Naive thymus-derived CD4-positive, alpha-beta T cell (primary cell): ENCODE measurements at regions not wholly inside any gene's neighbourhood (a gene's known extent, or its start where the extent isn't known, plus 50 kb on each side); places are given as distances from the start of the nearest gene placed in this dataset.
A peak's percentile ranks its signal among the peaks of the same experiment; 100 is the strongest.

ENCODE experiments used
- ATAC-seq: fragments of 150-1000 bp; cut with Tn5 transposase; 2 replicates; pipeline ENCODE4 v1.10.0; 2021; ENCODE audit warnings: mild to moderate bottlenecking, moderate library complexity
- CTCF ChIA-PET: fragments of 350-600 bp; sonication (Branson Sonifier 250); formaldehyde crosslinking; loops from one replicate; lab custom pipeline; 2021; ENCODE audit warnings: antibody characterized with exemption; lab: Charles Lee
- POLR2A ChIA-PET: fragments of 350-600 bp; sonication (Branson Sonifier 250); formaldehyde crosslinking; loops from one replicate; lab custom pipeline; 2021; ENCODE audit warnings: antibody characterized with exemption, inconsistent platforms; lab: Charles Lee
- DNase-seq, 9 donors: peaks; one replicate each; pipeline versions ENCODE4 v3.0.0 to v3.0.0-alpha.2; 2020 to 2022; ENCODE audit warnings: mixed read lengths in 1 of 9
- H3K27ac ChIP-seq: one replicate; pipeline ENCODE4 v1.7.0; 2013; ENCODE audit warnings: mild to moderate bottlenecking, low read depth, low read length, moderate library complexity
- H3K27me3 ChIP-seq, 2 donors: one replicate each; pipeline ENCODE4 v1.7.0; 2013; ENCODE audit warnings: low read length in 2 of 2, mild to moderate bottlenecking in 2 of 2, moderate library complexity in 2 of 2; ENCODE audit not compliant: control insufficient read depth in 2 of 2, insufficient read depth in 2 of 2
- H3K36me3 ChIP-seq, 3 experiments: 1 replicate in 2 of 3; 2 replicates in 1 of 3; pipeline ENCODE4 v1.7.0; 2013; ENCODE audit warnings: low read length in 3 of 3, mild to moderate bottlenecking in 3 of 3, moderate library complexity in 1 of 3; ENCODE audit not compliant: insufficient read depth in 3 of 3, control insufficient read depth in 2 of 3
- H3K4me1 ChIP-seq, 2 donors: one replicate each; pipeline ENCODE4 v1.7.0; 2013; ENCODE audit warnings: low read length in 2 of 2, mild to moderate bottlenecking in 2 of 2, moderate library complexity in 1 of 2; ENCODE audit not compliant: control insufficient read depth in 2 of 2, insufficient read depth in 2 of 2
- H3K4me3 ChIP-seq: 2 replicates; pipeline ENCODE4 v1.7.0; 2013; ENCODE audit warnings: mild to moderate bottlenecking, low read length
- H3K9me3 ChIP-seq, 3 experiments: 1 replicate in 2 of 3; 2 replicates in 1 of 3; pipeline ENCODE4 v1.7.0; 2013; ENCODE audit warnings: low read length in 3 of 3; ENCODE audit not compliant: control insufficient read depth in 2 of 3
- H3K27ac Mint-ChIP-seq, 9 donors: one replicate each; pipeline ENCODE4 v1.8.0; 2020 to 2022; ENCODE audit warnings: mixed read lengths in 9 of 9, mild to moderate bottlenecking in 8 of 9, moderate library complexity in 5 of 9, inconsistent platforms in 2 of 9
- H3K27me3 Mint-ChIP-seq, 5 donors: one replicate each; pipeline ENCODE4 v1.8.0; 2021 to 2022; ENCODE audit warnings: mixed read lengths in 5 of 5, mild to moderate bottlenecking in 1 of 5
- H3K36me3 Mint-ChIP-seq, 5 donors: one replicate each; pipeline ENCODE4 v1.8.0; 2020 to 2022; ENCODE audit warnings: mixed read lengths in 5 of 5, mild to moderate bottlenecking in 3 of 5, inconsistent platforms in 1 of 5
- H3K4me1 Mint-ChIP-seq, 7 donors: one replicate each; pipeline ENCODE4 v1.8.0; 2020 to 2022; ENCODE audit warnings: mixed read lengths in 7 of 7, mild to moderate bottlenecking in 3 of 7, inconsistent platforms in 1 of 7
- H3K4me3 Mint-ChIP-seq, 10 donors: one replicate each; pipeline ENCODE4 v1.8.0; 2020 to 2022; ENCODE audit warnings: mild to moderate bottlenecking in 10 of 10, mixed read lengths in 10 of 10, moderate library complexity in 6 of 10, inconsistent platforms in 2 of 10
- H3K9me3 Mint-ChIP-seq, 11 donors: one replicate each; pipeline ENCODE4 v1.8.0; 2020 to 2022; ENCODE audit warnings: mixed read lengths in 11 of 11, mild to moderate bottlenecking in 4 of 11, inconsistent platforms in 1 of 11, moderate library complexity in 1 of 11
- intact Hi-C, 2 donors: fragments of 100-400 bp; cut with micrococcal nuclease; formaldehyde crosslinking; loops; one replicate each; pipeline ENCODE4 v1.15.1; 2023

DNA sequence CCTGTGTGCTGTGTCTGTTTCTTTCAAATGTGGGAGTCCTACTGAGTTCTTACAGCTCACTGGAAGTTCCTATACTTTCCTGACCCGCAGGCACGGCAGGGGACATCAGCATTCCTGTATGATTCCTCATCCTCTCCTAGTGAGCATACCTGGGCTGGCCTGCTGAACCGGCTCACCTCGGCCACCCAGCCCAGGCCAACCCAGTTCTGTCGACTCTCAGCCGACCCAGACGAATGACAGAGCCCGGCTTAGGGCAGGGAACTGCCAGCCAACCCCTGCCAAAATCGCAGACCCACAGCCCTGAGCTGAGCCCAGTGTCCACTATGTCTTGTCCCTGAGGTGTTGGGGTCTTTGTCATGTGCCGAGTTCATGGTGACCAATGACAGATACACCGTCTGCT lies 339.7 kb downstream of the BRD1 start:
- no peaks in the 10 kb centered on the region for H3K9me3 ChIP-seq
- intact Hi-C loops, result no loop called here
- DNase-seq, result no peak
- ChIA-PET CTCF (no interaction called here), POLR2A (no interaction called here)
- no peak overlapping the region for H3K27ac ChIP-seq
- Mint-ChIP-seq H3K4me1 (peaks cover 0 to 5% (median 0%) of the 10 kb centered on the region in 7 donors), H3K27me3 (peaks cover 0 to 7% (median 0%) of the 10 kb centered on the region in 5 donors), H3K27ac (no peak overlapping the region), H3K4me3 (no peak overlapping the region), H3K36me3 (peaks cover 0 to 5% (median 0%) of the 10 kb centered on the region in 5 donors), H3K9me3 (peaks cover 0 to 1% (median 0%) of the 10 kb centered on the region in 11 donors)
- no peaks in the 10 kb centered on the region for H3K27me3 ChIP-seq
- H3K36me3 ChIP-seq, result no peaks in the 10 kb centered on the region
- no peak for ATAC-seq
- no peaks in the 10 kb centered on the region for H3K4me1 ChIP-seq
- H3K4me3 ChIP-seq, result no peak overlapping the region

GRCh38 chr22:49486225-49486624 lies 341.4 kb downstream of the BRD1 start:
- CTCF ChIA-PET, result no interaction called here
- ATAC-seq, result no peak
- no peak overlapping the region for H3K4me3 Mint-ChIP-seq
- no peak for DNase-seq
- no peaks in the 10 kb centered on the region for H3K36me3 ChIP-seq
- peaks cover 0 to 18% (median 3%) of the 10 kb centered on the region in 5 donors for H3K27me3 Mint-ChIP-seq
- H3K4me3 ChIP-seq, result no peak overlapping the region
- intact Hi-C loops, result no loop called here
- H3K4me1 Mint-ChIP-seq, result peaks cover 0 to 5% (median 0%) of the 10 kb centered on the region in 7 donors
- H3K9me3 ChIP-seq, result no peaks in the 10 kb centered on the region
- H3K27ac ChIP-seq, result no peak overlapping the region
- H3K36me3 Mint-ChIP-seq, result peaks cover 0 to 5% (median 0%) of the 10 kb centered on the region in 5 donors
- H3K4me1 ChIP-seq, result no peaks in the 10 kb centered on the region
- peaks cover 0 to 1% (median 0%) of the 10 kb centered on the region in 11 donors for H3K9me3 Mint-ChIP-seq
- no peak overlapping the region for H3K27ac Mint-ChIP-seq
- no peaks in the 10 kb centered on the region for H3K27me3 ChIP-seq
- POLR2A ChIA-PET, result no interaction called here

DNA sequence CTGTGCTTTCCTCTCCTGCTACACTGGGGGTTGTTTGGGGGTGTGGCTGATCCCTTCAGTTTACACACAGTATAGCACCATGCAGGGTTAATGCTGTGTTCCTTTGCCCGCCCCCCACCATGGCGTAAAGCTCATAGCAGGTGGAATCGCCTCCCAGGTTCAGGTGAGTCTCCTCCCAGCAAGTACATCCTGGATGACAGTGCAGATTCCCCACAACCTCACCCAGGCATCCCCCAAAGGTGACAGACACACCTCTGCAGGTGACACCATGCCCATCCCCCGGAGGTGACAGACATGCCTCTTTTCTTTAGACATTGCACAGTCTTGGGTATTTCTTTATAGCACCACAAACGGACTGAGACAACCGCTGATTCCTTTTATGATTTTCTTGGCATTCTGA lies 343.7 kb downstream of the BRD1 start:
- H3K4me3 ChIP-seq, result no peak overlapping the region
- Mint-ChIP-seq H3K4me1 (peaks cover 0 to 7% (median 0%) of the 10 kb centered on the region in 7 donors), H3K4me3 (no peak overlapping the region), H3K36me3 (peaks cover 0 to 9% (median 0%) of the 10 kb centered on the region in 5 donors), H3K9me3 (peaks cover 0 to 1% (median 0%) of the 10 kb centered on the region in 11 donors), H3K27me3 (peaks cover 0 to 19% (median 3%) of the 10 kb centered on the region in 5 donors), H3K27ac (no peak overlapping the region)
- intact Hi-C loops, result no loop called here
- ChIA-PET CTCF (no interaction called here), POLR2A (no interaction called here)
- no peaks in the 10 kb centered on the region for H3K27me3 ChIP-seq
- DNase-seq (no peak), ATAC-seq (no peak)
- no peaks in the 10 kb centered on the region for H3K4me1 ChIP-seq
- no peak overlapping the region for H3K27ac ChIP-seq
- no peaks in the 10 kb centered on the region for H3K9me3 ChIP-seq
- no peaks in the 10 kb centered on the region for H3K36me3 ChIP-seq

DNA sequence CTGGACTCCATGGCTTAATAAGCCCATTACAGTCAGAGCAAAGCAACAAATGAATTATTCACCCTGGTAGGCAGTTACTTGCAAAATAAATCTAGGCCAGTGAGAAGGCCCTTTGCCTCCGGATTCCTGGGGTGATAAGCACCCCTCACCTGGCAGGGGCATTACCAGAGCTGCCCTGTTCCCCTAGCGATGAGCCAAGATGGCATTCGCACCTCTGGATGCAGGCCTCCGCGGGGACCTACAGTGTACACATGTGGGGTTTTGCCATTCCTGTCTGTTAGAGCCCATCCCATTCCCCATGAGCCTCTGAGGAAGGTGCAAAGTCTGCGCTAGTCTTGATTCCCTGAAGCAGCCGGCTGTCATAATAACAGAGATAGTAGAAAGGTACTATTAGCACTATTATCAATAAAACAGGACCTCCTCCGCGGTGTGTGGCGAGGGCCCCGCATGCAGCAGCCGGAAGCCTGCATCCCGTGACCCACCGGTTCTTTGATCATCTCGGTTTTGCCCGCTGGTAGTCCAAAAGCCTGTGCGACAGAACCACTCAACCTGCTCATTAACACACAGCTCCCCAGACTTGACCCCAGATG lies 344.3 kb downstream of the BRD1 start:
- Mint-ChIP-seq H3K36me3 (peaks cover 0 to 13% (median 0%) of the 10 kb centered on the region in 5 donors), H3K27me3 (peaks cover 0 to 19% (median 3%) of the 10 kb centered on the region in 5 donors), H3K4me1 (peaks cover 0 to 7% (median 0%) of the 10 kb centered on the region in 7 donors), H3K27ac (peak overlapping the region in 1 of 9 donors; percentile 30), H3K9me3 (peaks cover 0 to 1% (median 0%) of the 10 kb centered on the region in 11 donors), H3K4me3 (no peak overlapping the region)
- H3K4me1 ChIP-seq, result no peaks in the 10 kb centered on the region
- ATAC-seq, result no peak
- no peaks in the 10 kb centered on the region for H3K9me3 ChIP-seq
- ChIA-PET POLR2A (no interaction called here), CTCF (no interaction called here)
- H3K36me3 ChIP-seq, result no peaks in the 10 kb centered on the region
- no peak for DNase-seq
- intact Hi-C loops, result no loop called here
- H3K4me3 ChIP-seq, result no peak overlapping the region
- no peak overlapping the region for H3K27ac ChIP-seq
- H3K27me3 ChIP-seq, result no peaks in the 10 kb centered on the region

GRCh38 chr22:49482811-49483210 lies 344.9 kb downstream of the BRD1 start:
- Mint-ChIP-seq H3K9me3 (peaks cover 0 to 1% (median 0%) of the 10 kb centered on the region in 11 donors), H3K27ac (peak overlapping the region in 1 of 9 donors; percentile 30), H3K36me3 (peaks cover 0 to 15% (median 0%) of the 10 kb centered on the region in 5 donors), H3K27me3 (peaks cover 0 to 19% (median 3%) of the 10 kb centered on the region in 5 donors), H3K4me1 (peaks cover 0 to 7% (median 0%) of the 10 kb centered on the region in 7 donors), H3K4me3 (no peak overlapping the region)
- no peak overlapping the region for H3K4me3 ChIP-seq
- intact Hi-C loops, result no loop called here
- no peaks in the 10 kb centered on the region for H3K36me3 ChIP-seq
- no peak for ATAC-seq
- H3K9me3 ChIP-seq, result no peaks in the 10 kb centered on the region
- POLR2A ChIA-PET, result no interaction called here
- H3K4me1 ChIP-seq, result no peaks in the 10 kb centered on the region
- H3K27me3 ChIP-seq, result no peaks in the 10 kb centered on the region
- H3K27ac ChIP-seq, result no peak overlapping the region
- CTCF ChIA-PET, result no interaction called here
- DNase-seq, result no peak

DNA sequence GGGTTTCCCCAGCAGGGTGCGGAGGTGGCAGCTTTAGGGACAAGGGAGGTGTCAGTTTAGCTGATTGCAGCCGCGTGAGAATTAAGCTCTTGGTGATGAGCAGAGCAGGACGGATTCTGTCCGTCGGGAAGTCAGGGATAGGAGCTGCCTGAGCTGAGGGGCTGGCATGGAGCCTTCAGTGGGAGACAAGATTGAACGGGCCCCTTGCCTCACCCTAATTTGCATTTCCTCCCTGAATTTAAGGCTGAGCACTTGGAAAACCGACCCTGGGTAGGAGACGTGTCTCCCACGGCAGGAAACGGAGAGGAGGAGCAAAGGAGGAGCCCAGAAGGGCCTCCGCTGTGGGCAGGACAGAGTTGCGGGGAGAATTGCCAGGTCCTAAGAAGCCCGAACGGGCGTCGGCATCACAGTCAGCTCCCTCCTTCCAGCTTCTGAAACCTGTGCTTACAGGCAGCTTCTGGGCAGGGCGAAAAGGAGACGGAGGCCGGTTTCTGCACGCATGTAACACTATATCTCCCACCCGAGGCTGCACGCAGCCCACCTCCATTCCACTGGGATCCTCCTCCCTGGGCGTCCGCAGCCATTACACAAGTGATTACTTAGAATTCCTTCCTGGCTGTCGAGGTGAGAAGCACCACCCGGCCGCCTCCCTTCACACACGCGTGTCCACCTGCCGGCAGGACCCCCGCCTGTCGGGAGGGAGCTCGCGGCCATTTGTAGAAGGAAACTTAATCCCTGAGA lies 345.8 kb downstream of the BRD1 start:
- ChIA-PET POLR2A (no interaction called here), CTCF (no interaction called here)
- intact Hi-C loops, result no loop called here
- Histone ChIP-seq H3K27ac (no peak overlapping the region), H3K36me3 (no peaks in the 10 kb centered on the region), H3K4me1 (no peaks in the 10 kb centered on the region), H3K9me3 (no peaks in the 10 kb centered on the region), H3K27me3 (no peaks in the 10 kb centered on the region), H3K4me3 (no peak overlapping the region)
- no peak for ATAC-seq
- Mint-ChIP-seq H3K27me3 (peaks cover 0 to 19% (median 3%) of the 10 kb centered on the region in 5 donors), H3K9me3 (peaks cover 0 to 4% (median 0%) of the 10 kb centered on the region in 11 donors), H3K4me1 (peaks cover 0 to 7% (median 0%) of the 10 kb centered on the region in 7 donors), H3K4me3 (peak overlapping the region in 1 of 10 donors; percentile 27), H3K27ac (no peak overlapping the region), H3K36me3 (peaks cover 0 to 16% (median 1%) of the 10 kb centered on the region in 5 donors)
- DNase-seq, result no peak
